ENCODE measurements at regions not wholly inside any gene's neighbourhood (a gene's known extent, or its start where the extent isn't known, plus 50 kb on each side); places are given as distances from the start of the nearest gene placed in this dataset.
A peak's percentile ranks its signal among the peaks of the same experiment; 100 is the strongest.

DNA sequence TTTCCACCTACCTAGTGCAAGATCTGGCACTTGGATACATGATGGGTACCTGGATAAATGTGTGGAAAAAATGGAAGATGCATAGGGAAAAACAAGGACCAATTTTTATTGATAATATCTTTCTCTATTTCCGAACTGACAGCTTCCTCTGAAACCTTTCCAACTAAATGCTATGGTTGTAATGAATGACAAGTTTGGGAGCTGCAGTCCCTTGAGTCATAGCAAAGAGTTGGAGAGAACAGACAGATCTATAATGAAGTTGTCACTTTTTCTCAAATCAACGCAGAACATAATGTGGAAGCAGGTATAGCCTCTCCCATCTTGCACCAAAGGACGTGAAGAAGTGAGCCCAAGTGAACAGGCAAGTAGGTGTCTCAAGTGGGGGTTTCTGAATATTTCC lies 296.5 kb upstream of the KAZN start:
- no peak for DNase-seq (ENCODE audit: low read depth)

DNA sequence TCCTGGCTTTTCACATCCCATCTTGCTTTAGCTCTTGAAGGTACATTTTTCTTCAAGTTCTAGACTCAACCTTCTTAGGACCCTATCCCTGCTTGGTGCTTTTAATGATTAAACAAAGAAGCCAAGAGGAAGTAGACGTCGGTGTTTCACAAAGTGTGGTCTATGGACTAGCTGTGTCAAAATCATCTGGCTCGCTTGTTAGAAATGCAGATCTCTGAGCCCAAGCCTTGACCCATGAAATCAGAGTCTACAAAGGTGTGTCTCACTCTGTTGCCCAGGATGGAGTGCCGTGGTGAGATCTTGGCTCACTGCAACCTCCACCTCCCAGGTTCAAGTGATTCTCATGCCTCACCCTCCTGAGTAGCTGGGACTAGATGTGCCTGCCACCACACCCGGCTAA lies 295.5 kb upstream of the KAZN start:
- DNase-seq (ENCODE audit: low read depth): no peak

DNA sequence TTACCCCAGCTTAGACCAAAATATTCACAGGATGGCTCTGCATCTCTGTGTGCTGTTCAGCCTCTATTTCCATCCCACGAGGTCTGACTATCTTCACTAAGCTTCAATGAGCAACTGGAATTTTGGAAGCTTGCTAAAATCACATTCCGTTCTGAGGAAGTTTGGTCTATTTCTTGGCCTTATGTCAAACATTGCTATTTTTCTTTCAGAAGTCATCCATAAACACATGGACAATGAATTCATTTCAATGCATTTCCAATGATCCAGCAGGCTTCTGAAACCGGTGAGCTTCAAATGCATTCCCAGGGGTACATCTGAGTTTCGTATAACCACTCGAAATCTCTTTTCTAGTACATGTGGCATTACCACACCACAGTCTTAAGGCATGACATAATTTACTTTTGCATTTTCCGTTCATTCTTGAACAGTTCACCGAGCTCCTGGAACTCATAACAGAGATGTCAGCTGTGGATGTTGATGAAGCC lies 294.1 kb upstream of the KAZN start:
- DNase-seq (ENCODE audit: low read depth): peak; percentile 71

DNA sequence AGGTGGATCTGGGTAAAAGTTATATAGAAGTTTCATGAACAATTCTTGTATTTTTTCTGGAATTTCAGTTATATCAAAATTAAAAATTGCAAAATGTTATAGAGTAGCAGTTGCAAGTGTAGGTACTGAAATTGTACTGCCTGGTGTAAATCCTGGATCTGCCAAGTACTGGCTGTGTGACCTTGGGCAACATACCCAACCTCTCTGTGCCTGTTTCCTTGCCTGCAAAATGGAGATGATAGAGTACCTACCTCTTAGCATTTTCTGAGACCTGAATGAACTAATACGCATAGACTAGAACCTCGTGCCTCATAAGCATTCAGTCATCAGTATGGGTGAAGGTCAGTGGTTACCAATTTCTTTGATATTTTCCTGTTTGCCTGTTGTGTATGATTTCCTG lies 290.0 kb upstream of the KAZN start:
- DNase-seq (ENCODE audit: low read depth): no peak

- DNase-seq (ENCODE audit: low read depth): no peak
These were observed 288.5 kb upstream of the KAZN start for GRCh38 chr1:14309984-14310383.

DNA sequence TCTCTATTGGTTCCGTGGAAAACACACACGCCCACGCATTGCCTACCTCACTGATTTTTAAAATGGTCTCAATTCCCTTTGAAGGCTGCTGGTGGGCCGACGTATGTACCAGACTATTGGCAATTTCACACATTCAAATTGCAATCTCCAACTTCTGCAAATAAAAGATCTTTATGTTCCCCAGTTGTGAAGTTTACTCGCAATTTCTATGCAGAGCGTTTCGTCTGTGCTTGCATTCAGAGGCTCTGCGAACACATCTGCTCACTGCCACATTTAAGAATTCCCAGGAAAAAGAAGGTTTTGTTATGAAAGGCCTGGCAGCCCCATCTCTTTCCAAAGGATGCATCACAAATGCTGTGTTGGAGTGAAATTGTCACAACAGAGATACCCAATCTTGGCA lies 288.0 kb upstream of the KAZN start:
- DNase-seq (ENCODE audit: low read depth): no peak

- no peak for DNase-seq (ENCODE audit: low read depth)
These were observed 284.6 kb upstream of the KAZN start for GRCh38 chr1:14313731-14314431.

DNA sequence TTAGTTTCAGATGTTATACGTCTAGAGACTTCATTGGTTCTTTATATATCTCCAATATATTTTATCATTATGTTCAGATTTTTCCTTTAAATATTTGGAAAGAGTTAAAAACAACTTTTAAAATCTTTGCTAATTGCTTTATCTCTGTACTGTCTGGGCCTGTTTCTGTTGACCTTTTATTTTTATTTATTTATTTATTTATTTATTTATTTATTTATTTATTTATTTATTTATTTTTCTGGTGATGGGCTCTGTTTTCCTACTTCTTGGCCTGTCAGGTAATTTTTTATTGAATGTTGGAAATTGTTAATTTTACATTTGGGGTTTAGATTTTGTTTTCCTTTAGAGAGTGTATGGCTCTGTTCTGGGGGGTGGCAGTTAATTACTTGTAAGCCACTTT lies 279.7 kb upstream of the KAZN start:
- DNase-seq (ENCODE audit: low read depth): no peak

DNA sequence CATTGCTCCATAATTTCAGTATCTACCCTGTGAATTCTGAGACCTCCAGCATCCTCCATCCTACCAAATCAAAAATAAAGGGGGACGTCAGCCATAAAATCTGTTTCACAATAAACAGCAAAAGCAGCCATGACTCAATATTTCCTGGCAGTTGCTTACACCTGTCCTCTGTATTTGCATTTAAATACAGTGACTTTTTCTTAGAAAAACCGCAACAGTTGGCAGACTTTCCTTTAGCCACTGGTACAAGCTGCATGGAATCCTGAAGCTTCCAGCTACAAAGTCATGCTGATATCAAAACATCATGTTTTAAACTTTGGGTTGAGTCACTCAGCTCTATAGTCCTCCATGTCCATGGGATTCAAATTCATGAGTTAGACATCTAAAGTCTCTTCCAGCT lies 278.0 kb upstream of the KAZN start:
- DNase-seq (ENCODE audit: low read depth): no peak

- DNase-seq (ENCODE audit: low read depth): no peak
These were observed 277.5 kb upstream of the KAZN start for GRCh38 chr1:14320986-14321385.

DNA sequence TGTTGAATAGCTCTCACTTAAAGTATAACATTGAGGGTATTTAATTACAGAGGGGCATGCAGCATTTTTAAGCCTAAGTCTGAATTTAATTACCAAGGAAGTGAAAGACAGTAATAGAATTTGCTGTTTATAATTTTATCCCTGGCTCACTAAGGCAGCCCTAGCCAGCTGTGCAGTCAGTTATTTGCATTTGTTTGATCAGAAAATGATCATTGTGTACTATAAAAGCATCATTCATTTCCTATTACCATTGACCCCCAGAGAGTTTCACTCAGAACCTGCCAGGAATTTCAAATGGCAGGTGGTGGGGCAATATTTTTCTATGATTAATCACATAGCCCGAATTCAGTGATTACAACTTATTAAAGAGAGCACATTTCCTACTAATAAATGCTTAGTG lies 277.1 kb upstream of the KAZN start:
- no peak for DNase-seq (ENCODE audit: low read depth)

DNA sequence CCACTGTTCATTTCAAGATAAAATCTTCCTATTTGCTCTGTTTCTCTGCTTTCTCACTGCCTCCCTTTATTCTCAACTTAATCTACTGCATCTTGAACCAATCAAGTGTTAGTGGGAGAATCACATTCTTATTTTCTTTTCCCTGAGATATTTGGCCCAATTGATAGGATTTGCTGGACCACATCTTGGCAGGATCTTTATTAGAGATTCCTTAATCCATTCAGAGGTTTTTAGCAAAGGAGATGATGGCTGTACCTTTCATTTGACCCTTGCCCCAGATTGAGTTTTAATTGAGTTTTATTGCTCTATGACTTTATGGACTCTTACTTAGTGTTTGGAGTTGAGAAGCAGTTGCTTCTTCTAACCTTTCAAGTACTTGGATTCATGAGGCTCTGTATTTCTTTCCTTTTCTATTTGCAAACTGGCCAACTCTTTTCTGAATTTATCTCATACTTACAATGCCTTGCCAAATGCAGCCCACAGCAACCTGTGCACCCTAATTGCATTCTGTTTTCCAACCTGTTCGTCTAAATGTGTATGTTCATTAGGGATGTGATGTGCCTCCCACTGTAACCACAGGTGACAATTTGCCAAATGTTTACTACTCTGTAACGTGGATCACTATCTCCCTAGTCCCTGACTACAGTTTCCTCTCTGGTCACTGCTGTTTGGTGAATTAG lies 274.8 kb upstream of the KAZN start:
- DNase-seq (ENCODE audit: low read depth): no peak

DNA sequence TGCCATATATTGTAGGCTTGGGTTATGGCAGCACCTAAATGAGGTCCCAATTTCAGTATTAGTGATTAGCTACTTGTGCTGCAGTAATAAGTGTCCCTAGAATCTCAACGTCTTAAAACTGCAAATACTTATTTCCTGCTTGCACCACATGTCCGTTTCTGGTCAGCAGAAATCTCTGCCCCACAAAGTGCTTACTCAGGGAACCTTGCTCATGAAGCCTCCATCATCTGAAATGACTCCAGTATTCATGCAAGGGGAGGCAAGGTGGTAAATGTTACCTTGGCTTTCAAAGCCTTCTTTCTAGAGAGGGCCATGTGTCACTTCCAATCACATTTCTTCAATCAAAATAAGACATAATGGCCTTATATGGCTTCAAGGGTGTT lies 274.2 kb upstream of the KAZN start:
- DNase-seq (ENCODE audit: low read depth): no peak

DNA sequence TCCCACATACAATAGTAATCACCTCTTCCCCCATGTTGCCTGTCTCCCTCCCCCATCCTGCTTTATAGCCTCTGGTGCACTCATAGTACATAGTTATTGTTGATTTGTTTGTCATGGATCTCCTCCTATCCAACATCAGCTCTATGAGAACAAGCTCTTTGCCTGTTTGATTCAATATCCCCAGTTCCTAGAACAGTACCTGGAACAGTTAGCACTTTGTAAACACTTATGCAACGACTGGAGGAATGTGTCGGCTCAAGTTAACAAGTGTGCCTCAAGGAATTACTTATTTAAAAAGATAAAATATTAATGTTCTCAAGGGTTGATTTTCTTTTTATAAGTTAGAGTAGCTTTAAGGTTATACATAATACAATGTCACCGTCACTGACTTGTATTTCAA lies 271.6 kb upstream of the KAZN start:
- no peak for DNase-seq (ENCODE audit: low read depth)

DNA sequence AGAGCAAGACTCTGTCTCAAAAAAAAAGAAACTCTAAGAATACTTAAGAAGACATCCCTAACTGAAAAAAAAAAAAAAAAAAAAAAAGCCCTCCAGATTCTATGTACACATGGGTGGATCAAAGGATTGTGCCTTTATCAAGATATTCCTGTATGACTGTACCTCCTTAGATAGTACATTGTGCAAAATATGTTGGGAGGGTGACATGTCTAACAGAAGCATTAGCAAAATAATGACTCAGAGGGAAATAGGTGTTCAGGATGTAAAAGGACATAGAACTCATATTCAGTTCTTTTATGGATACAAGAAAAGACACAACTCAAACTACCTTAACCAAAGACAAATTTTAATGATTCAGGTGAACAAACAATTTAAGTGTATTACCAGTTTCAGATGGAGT lies 269.8 kb upstream of the KAZN start:
- DNase-seq (ENCODE audit: low read depth): no peak

GRCh38 chr1:14332158-14332557 lies 266.3 kb upstream of the KAZN start:
- DNase-seq (ENCODE audit: low read depth): no peak

GRCh38 chr1:14334336-14335176 lies 263.9 kb upstream of the KAZN start:
- DNase-seq (ENCODE audit: low read depth): no peak

GRCh38 chr1:14338509-14338908 lies 260.0 kb upstream of the KAZN start:
- DNase-seq (ENCODE audit: low read depth): no peak

DNA sequence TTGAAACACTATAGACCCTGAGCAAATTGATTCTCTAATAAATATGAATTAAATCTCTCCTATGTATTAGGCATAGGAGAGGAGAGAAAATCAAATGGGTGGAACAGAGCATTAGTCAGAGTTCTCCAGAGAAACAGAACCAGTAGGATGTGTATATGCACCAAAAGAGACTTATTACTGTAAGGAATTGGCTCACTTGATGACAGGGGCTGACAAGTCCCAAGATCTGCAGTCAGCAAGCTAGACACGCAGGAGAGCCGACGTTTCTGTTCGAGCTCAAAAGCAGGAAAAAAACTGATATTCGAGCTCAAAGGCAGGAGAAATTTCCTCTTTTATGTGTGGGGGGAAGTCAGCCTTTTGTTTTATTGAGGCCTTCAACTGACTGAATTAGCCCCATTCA lies 259.2 kb upstream of the KAZN start:
- DNase-seq (ENCODE audit: low read depth): no peak

GRCh38 chr1:14340002-14340785 lies 258.3 kb upstream of the KAZN start:
- no peak for DNase-seq (ENCODE audit: low read depth)

- DNase-seq (ENCODE audit: low read depth): no peak
These were observed 257.3 kb upstream of the KAZN start for GRCh38 chr1:14341147-14341546.
